ENCODE measurements at regions not wholly inside any gene's neighbourhood (a gene's known extent, or its start where the extent isn't known, plus 50 kb on each side); places are given as distances from the start of the nearest gene placed in this dataset.

- TF ChIP-seq ZNF512 (tag; IDR thresholded peaks at IDR 0.05) (peak; percentile 47; the same call in 1 of the 2 replicates), TOE1 (IDR thresholded peaks at IDR 0.05; ENCODE audit: borderline replicate concordance) (peak; percentile 34; the same call in 1 of the 2 replicates), TOE1 (CRISPR knock-in tag; IDR thresholded peaks at IDR 0.05; ENCODE audit: borderline replicate concordance, low read depth) (no peak), STAG1 (CRISPR knock-in tag; IDR thresholded peaks at IDR 0.05; ENCODE audit: borderline replicate concordance) (peak; percentile 23; the same call in 1 of the 2 replicates), CTCF (IDR thresholded peaks at IDR 0.05 in 2 of 3, conservative IDR thresholded peaks at IDR 0.05 in 1 of 3; ENCODE audit: insufficient read depth in 2 of 3, low read depth in 1 of 3, low read length in 3 of 3) (peak; percentile 77 to 96 (median 86)), PYGO2 (tag; IDR thresholded peaks at IDR 0.05) (no peak), ZNF561 (CRISPR knock-in tag; conservative IDR thresholded peaks at IDR 0.05) (no peak), SMARCE1 (IDR thresholded peaks at IDR 0.05) (no peak), PBX2 (CRISPR knock-in tag; IDR thresholded peaks at IDR 0.05; ENCODE audit: low read depth) (no peak), PBX2 (tag; conservative IDR thresholded peaks at IDR 0.05; ENCODE audit: low read depth) (0 out of 2 replicates have a peak, but pooled peaks have one; percentile 14), ZBTB17 (CRISPR knock-in tag; IDR thresholded peaks at IDR 0.05) (no peak), E2F1 (CRISPR knock-in tag; IDR thresholded peaks at IDR 0.05) (no peak), RBM39 (optimal IDR thresholded peaks at IDR 0.05; ENCODE audit: low read depth, low read length) (peak; percentile 32), KLF6 (CRISPR knock-in tag; IDR thresholded peaks at IDR 0.05; ENCODE audit: borderline replicate concordance) (0 out of 2 replicates have a peak, but pooled peaks have one; percentile 9), SMAD3 (CRISPR knock-in tag; conservative IDR thresholded peaks at IDR 0.05) (0 out of 2 replicates have a peak, but pooled peaks have one; percentile 66), GTF2A2 (tag; IDR thresholded peaks at IDR 0.05) (no peak), GATAD2B (IDR thresholded peaks at IDR 0.05; ENCODE audit: borderline replicate concordance) (peak; percentile 79; the same call in 1 of the 2 replicates), SMC3 (conservative IDR thresholded peaks at IDR 0.05; ENCODE audit: insufficient read depth, low read depth, low read length) (peak; percentile 82), SRF (CRISPR knock-in tag; IDR thresholded peaks at IDR 0.05) (no peak), CBX3 (IDR thresholded peaks at IDR 0.05; ENCODE audit: borderline replicate concordance in 1 of 2, low read length in 2 of 2) (peak in 1 of 2 experiments; percentile 43; a peak in 1 of 3 replicates), ZZZ3 (IDR thresholded peaks at IDR 0.05) (peak; percentile 33; the same call in 1 of the 2 replicates), ZNF140 (CRISPR knock-in tag; IDR thresholded peaks at IDR 0.05) (no peak)
Observed at GRCh38 chr1:173420330-173420806, 56.8 kb upstream of the PRDX6 start (continued).
